Tibial nerve (tissue), 4 donors: ENCODE measurements at regions not wholly inside any gene's neighbourhood (a gene's known extent, or its start where the extent isn't known, plus 50 kb on each side); places are given as distances from the start of the nearest gene placed in this dataset.

Source experiments
- CTCF ChIP-seq, 5 experiments: fragments of 200-600 bp in 3 of 5; fragments of 450-650 bp in 2 of 5; sonication (generic) in 3 of 5; IDR thresholded peaks; one replicate each; pipeline ENCODE4 v1.5.1; 2016 to 2019; ENCODE audit warnings: antibody characterized with exemption in 5 of 5, mild to moderate bottlenecking in 3 of 5, moderate library complexity in 2 of 5
- EP300 ChIP-seq, 2 donors: sonication (generic); formaldehyde crosslinking; IDR thresholded peaks; one replicate each; pipeline ENCODE4 v1.6.1; 2017; ENCODE audit warnings: antibody characterized with exemption in 2 of 2, mild to moderate bottlenecking in 1 of 2
- POLR2A ChIP-seq, 2 donors: fragments of 450-650 bp; IDR thresholded peaks; one replicate each; pipeline ENCODE4 v1.6.1; 2017; ENCODE audit warnings: antibody characterized with exemption in 2 of 2, mild to moderate bottlenecking in 2 of 2, moderate library complexity in 2 of 2

GRCh38 chr11:15696069-15696468 is 581.3 kb downstream of the INSC start:
- TF ChIP-seq CTCF (IDR thresholded peaks at IDR 0.05) (no peak), POLR2A (IDR thresholded peaks at IDR 0.05) (no peak), EP300 (IDR thresholded peaks at IDR 0.05) (no peak)
